Neural cell (in vitro differentiated cells): ENCODE measurements at regions not wholly inside any gene's neighbourhood (a gene's known extent, or its start where the extent isn't known, plus 50 kb on each side); places are given as distances from the start of the nearest gene placed in this dataset.

Experiments used
- H2AFZ ChIP-seq: fragments of 200-600, 300-800 bp; sonication (generic), shearing (Covaris generic); 2 replicates; pipeline ENCODE4 v1.6.0; 2014; ENCODE audit warnings: low read depth, mild to moderate bottlenecking, antibody characterized with exemption, low read length, moderate library complexity
- H3F3A ChIP-seq: fragments of 200-600 bp; shearing (Covaris generic); 2 replicates; pipeline ENCODE4 v1.6.1; 2016; ENCODE audit warnings: mild to moderate bottlenecking, moderate library complexity, mixed read lengths, antibody characterized with exemption, low read length; ENCODE audit not compliant: insufficient read depth, poor library complexity, severe bottlenecking
- H3K27ac ChIP-seq: fragments of 200-600, 300-800 bp; sonication (generic), shearing (Covaris generic); 2 replicates; pipeline ENCODE4 v1.5.1; 2014; ENCODE audit warnings: mild to moderate bottlenecking, low read length, moderate library complexity
- H3K27me3 ChIP-seq: fragments of 300-800, 200-600 bp; sonication (generic), shearing (Covaris generic); 2 replicates; pipeline ENCODE4 v1.6.0; 2014; ENCODE audit warnings: mild to moderate bottlenecking, low read depth, low read length, moderate library complexity; ENCODE audit not compliant: insufficient read depth
- H3K36me3 ChIP-seq: fragments of 300-800, 200-600 bp; sonication (generic), shearing (Covaris generic); 2 replicates; pipeline ENCODE4 v1.5.1; 2014; ENCODE audit warnings: mild to moderate bottlenecking, antibody characterized with exemption, low read length, moderate library complexity; ENCODE audit not compliant: insufficient read depth
- H3K4me2 ChIP-seq: fragments of 300-800, 200-600 bp; sonication (generic), shearing (Covaris generic); 2 replicates; pipeline ENCODE4 v1.6.0; 2014; ENCODE audit warnings: mild to moderate bottlenecking, low read length
- H3K4me3 ChIP-seq: fragments of 300-800, 200-600 bp; sonication (generic), shearing (Covaris generic); 2 replicates; pipeline ENCODE4 v1.5.1; 2014; ENCODE audit warnings: mild to moderate bottlenecking, low read length, moderate library complexity
- H3K79me2 ChIP-seq: fragments of 200-600 bp; shearing (Covaris generic); replicated peaks from 2 replicates; pipeline ENCODE4 v1.6.0; 2014; ENCODE audit warnings: mild to moderate bottlenecking, low read length, moderate library complexity; ENCODE audit not compliant: insufficient read depth
- H3K9ac ChIP-seq: fragments of 300-800, 200-600 bp; sonication (generic), shearing (Covaris generic); 2 replicates; pipeline ENCODE4 v1.6.1; 2016; ENCODE audit warnings: mild to moderate bottlenecking, low read length, mixed read lengths
- H3K9me2 ChIP-seq: fragments of 200-600 bp; shearing (Covaris generic); 2 replicates; pipeline ENCODE4 v1.6.1; 2016; ENCODE audit warnings: mild to moderate bottlenecking, low read length, mixed read lengths; ENCODE audit not compliant: insufficient read depth
- H3K9me3 ChIP-seq: fragments of 200-600, 300-800 bp; sonication (generic), shearing (Covaris generic); 2 replicates; pipeline ENCODE4 v1.6.1; 2016; ENCODE audit warnings: mild to moderate bottlenecking, mixed run types, low read length, moderate library complexity, mixed read lengths
- H4K20me1 ChIP-seq: fragments of 200-600 bp; shearing (Covaris generic); 2 replicates; pipeline ENCODE4 v1.6.1; 2016; ENCODE audit warnings: mild to moderate bottlenecking, mixed run types; ENCODE audit not compliant: insufficient read depth
- EP300 ChIP-seq: fragments of 450-650 bp; conservative IDR thresholded peaks from 2 replicates; pipeline ENCODE4 v1.6.1; 2014; ENCODE audit warnings: antibody characterized with exemption, mild to moderate bottlenecking, moderate library complexity; ENCODE audit not compliant: poor library complexity, severe bottlenecking
- EZH2 ChIP-seq: fragments of 200-600, 300-800 bp; shearing (Covaris generic), sonication (generic); IDR thresholded peaks from 2 replicates; pipeline ENCODE4 v1.6.1; 2014; ENCODE audit warnings: antibody characterized with exemption, low read length, borderline replicate concordance, mild to moderate bottlenecking; ENCODE audit not compliant: insufficient read depth, poor library complexity, severe bottlenecking
- MXI1 ChIP-seq: fragments of 450-650 bp; conservative IDR thresholded peaks from 2 replicates; pipeline ENCODE4 v1.6.1; 2014; ENCODE audit warnings: antibody characterized with exemption, mild to moderate bottlenecking; ENCODE audit not compliant: poor library complexity, severe bottlenecking
- POLR2AphosphoS5 ChIP-seq: IDR thresholded peaks from 2 replicates; pipeline ENCODE4 v1.6.1; 2012
- RAD21 ChIP-seq: fragments of 450-650 bp; conservative IDR thresholded peaks from 2 replicates; pipeline ENCODE4 v1.6.1; 2014; ENCODE audit warnings: antibody characterized with exemption, mild to moderate bottlenecking, moderate library complexity
- SMC3 ChIP-seq: fragments of 450-650 bp; conservative IDR thresholded peaks from 2 replicates; pipeline ENCODE4 v1.6.1; 2014; ENCODE audit warnings: antibody characterized with exemption, mild to moderate bottlenecking, moderate library complexity; ENCODE audit not compliant: poor library complexity
- TAF1 ChIP-seq: IDR thresholded peaks from 2 replicates; pipeline ENCODE4 v1.6.1; 2012; ENCODE audit warnings: low read depth
- TF ChIP-seq, protein P1 (sequence below): IDR thresholded peaks from 2 replicates; pipeline ENCODE4 v1.6.1; 2012; ENCODE audit warnings: borderline replicate concordance
- TF ChIP-seq, protein P2 (sequence below): fragments of 450-650 bp; IDR thresholded peaks from 2 replicates; pipeline ENCODE4 v1.5.1; 2014; ENCODE audit warnings: antibody characterized with exemption, mild to moderate bottlenecking, moderate library complexity; ENCODE audit not compliant: poor library complexity, severe bottlenecking

DNA sequence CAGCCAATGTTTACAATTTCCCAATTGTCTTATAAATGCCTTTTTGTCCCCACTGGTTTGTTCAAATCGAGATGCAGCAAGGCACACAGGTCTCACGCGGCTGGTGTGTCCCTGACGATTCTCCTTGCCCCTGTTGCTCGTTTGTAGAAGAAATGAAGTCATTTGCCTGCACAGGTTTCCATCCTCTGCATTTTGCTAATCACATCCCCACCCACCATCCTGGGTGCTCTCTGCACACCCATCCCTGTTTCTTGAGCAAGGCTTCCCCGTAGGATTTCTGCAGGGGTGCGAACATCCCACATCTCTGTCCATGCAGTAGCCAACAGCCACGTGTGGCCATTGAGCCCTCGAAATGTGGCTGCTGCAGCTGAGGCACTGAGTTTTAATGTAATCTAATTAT is 59.8 kb upstream of the SOX1 start:
- H3K27me3 ChIP-seq, result no peaks in the 10 kb centered on the region
- no peaks in the 10 kb centered on the region for H3K36me3 ChIP-seq
- H3K9ac ChIP-seq, result no peak overlapping the region
- no peak overlapping the region for H3K4me3 ChIP-seq
- no peaks in the 10 kb centered on the region for H4K20me1 ChIP-seq
- no peak for TF ChIP-seq TAF1
- TF ChIP-seq RAD21, result no peak
- TF ChIP-seq EZH2, result no peak
- no peak for TF ChIP-seq SMC3
- no peak for TF ChIP-seq POLR2AphosphoS5
- TF ChIP-seq, protein P1, sequence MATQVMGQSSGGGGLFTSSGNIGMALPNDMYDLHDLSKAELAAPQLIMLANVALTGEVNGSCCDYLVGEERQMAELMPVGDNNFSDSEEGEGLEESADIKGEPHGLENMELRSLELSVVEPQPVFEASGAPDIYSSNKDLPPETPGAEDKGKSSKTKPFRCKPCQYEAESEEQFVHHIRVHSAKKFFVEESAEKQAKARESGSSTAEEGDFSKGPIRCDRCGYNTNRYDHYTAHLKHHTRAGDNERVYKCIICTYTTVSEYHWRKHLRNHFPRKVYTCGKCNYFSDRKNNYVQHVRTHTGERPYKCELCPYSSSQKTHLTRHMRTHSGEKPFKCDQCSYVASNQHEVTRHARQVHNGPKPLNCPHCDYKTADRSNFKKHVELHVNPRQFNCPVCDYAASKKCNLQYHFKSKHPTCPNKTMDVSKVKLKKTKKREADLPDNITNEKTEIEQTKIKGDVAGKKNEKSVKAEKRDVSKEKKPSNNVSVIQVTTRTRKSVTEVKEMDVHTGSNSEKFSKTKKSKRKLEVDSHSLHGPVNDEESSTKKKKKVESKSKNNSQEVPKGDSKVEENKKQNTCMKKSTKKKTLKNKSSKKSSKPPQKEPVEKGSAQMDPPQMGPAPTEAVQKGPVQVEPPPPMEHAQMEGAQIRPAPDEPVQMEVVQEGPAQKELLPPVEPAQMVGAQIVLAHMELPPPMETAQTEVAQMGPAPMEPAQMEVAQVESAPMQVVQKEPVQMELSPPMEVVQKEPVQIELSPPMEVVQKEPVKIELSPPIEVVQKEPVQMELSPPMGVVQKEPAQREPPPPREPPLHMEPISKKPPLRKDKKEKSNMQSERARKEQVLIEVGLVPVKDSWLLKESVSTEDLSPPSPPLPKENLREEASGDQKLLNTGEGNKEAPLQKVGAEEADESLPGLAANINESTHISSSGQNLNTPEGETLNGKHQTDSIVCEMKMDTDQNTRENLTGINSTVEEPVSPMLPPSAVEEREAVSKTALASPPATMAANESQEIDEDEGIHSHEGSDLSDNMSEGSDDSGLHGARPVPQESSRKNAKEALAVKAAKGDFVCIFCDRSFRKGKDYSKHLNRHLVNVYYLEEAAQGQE, result no peak
- no peak for TF ChIP-seq MXI1
- no peak for TF ChIP-seq EP300
- TF ChIP-seq, protein P2, sequence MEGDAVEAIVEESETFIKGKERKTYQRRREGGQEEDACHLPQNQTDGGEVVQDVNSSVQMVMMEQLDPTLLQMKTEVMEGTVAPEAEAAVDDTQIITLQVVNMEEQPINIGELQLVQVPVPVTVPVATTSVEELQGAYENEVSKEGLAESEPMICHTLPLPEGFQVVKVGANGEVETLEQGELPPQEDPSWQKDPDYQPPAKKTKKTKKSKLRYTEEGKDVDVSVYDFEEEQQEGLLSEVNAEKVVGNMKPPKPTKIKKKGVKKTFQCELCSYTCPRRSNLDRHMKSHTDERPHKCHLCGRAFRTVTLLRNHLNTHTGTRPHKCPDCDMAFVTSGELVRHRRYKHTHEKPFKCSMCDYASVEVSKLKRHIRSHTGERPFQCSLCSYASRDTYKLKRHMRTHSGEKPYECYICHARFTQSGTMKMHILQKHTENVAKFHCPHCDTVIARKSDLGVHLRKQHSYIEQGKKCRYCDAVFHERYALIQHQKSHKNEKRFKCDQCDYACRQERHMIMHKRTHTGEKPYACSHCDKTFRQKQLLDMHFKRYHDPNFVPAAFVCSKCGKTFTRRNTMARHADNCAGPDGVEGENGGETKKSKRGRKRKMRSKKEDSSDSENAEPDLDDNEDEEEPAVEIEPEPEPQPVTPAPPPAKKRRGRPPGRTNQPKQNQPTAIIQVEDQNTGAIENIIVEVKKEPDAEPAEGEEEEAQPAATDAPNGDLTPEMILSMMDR, result no peak
- H2AFZ ChIP-seq, result no peak overlapping the region
- no peaks in the 10 kb centered on the region for H3K9me3 ChIP-seq
- no peaks in the 10 kb centered on the region for H3F3A ChIP-seq
- no peaks in the 10 kb centered on the region for H3K79me2 ChIP-seq
- no peak overlapping the region for H3K4me2 ChIP-seq
- H3K27ac ChIP-seq, result no peak overlapping the region
- H3K9me2 ChIP-seq, result no peaks in the 10 kb centered on the region

DNA sequence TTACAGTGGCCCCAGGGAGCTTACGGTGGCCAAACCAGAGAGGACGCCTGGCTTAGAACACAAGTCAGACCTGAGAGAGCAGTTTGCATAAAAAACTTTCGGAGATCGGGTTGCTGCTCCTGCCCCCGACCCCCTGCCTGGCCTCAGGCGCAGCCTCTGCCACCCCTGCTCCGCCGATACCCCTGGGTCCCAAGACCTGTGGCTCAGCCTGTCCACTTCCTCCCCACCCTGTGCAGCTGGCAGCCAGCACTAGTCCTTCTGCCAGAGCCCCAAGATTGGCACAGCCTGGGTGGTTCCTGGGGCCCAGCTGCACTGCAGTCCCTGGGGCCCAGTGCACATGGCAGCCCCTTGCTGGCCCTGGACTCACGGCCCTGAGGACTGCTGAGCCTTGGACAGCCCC is 56.2 kb upstream of the SOX1 start:
- H3K79me2 ChIP-seq, result no peaks in the 10 kb centered on the region
- no peak overlapping the region for H2AFZ ChIP-seq
- H3K4me3 ChIP-seq, result no peak overlapping the region
- no peak overlapping the region for H3K9ac ChIP-seq
- TF ChIP-seq TAF1 (no peak), SMC3 (no peak), MXI1 (no peak), EZH2 (no peak), EP300 (no peak), RAD21 (no peak), POLR2AphosphoS5 (no peak)
- TF ChIP-seq, protein P1, result no peak
- TF ChIP-seq, protein P2, result no peak
- no peak overlapping the region for H3K4me2 ChIP-seq
- H3K9me3 ChIP-seq, result no peaks in the 10 kb centered on the region
- H3F3A ChIP-seq, result no peaks in the 10 kb centered on the region
- H3K9me2 ChIP-seq, result no peaks in the 10 kb centered on the region
- H4K20me1 ChIP-seq, result no peaks in the 10 kb centered on the region
- H3K27me3 ChIP-seq, result no peaks in the 10 kb centered on the region
- H3K27ac ChIP-seq, result no peak overlapping the region
- no peaks in the 10 kb centered on the region for H3K36me3 ChIP-seq
